ENCODE measurements at regions not wholly inside any gene's neighbourhood (a gene's known extent, or its start where the extent isn't known, plus 50 kb on each side); places are given as distances from the start of the nearest gene placed in this dataset.

GRCh38 chr15:53882311-53882710 is 95.9 kb upstream of the UNC13C start:
- H4K8ac ChIP-seq (replicated peaks; ENCODE audit: insufficient read length, low read depth, low read length), result no peak overlapping the region
- H4K5ac ChIP-seq (ENCODE audit: insufficient read length, low read depth, low read length), result no peak overlapping the region
- H3K36me3 Mint-ChIP-seq (ENCODE audit: insufficient read depth in 1 of 3, low read depth in 3 of 3), result no peaks in the 10 kb centered on the region

More at GRCh38 chr15:53882311-53882710, 95.9 kb upstream of the UNC13C start:
- no peak overlapping the region for H3K9ac ChIP-seq (ENCODE audit: extremely low read depth, insufficient read length, low read length)
- H3K27me3 ChIP-seq (ENCODE audit: insufficient read depth, low read length), result no peaks in the 10 kb centered on the region
- H3K23ac ChIP-seq (ENCODE audit: insufficient read length, low read depth, low read length), result no peak overlapping the region
- H3T11ph ChIP-seq (ENCODE audit: low read length), result no peak overlapping the region
- H3K79me1 ChIP-seq (ENCODE audit: insufficient read depth, low read depth, low read length, poor library complexity, severe bottlenecking), result no peaks in the 10 kb centered on the region
- H3K23me2 ChIP-seq (ENCODE audit: insufficient read length, low read depth, low read length, poor library complexity, severe bottlenecking), result no peaks in the 10 kb centered on the region
- H3K14ac ChIP-seq (ENCODE audit: insufficient read depth, low read length), result no peak overlapping the region
- no peak overlapping the region for H3K18ac ChIP-seq (ENCODE audit: insufficient read length, low read depth, low read length)
- H2BK5ac ChIP-seq (ENCODE audit: insufficient read length, low read length), result no peak overlapping the region
- DNase-seq, result no peak
- no peak overlapping the region for H3K27ac Mint-ChIP-seq
- no peaks in the 10 kb centered on the region for H3K9me3 ChIP-seq (ENCODE audit: control insufficient read depth, low read depth, low read length)
- no peaks in the 10 kb centered on the region for H3K27me3 Mint-ChIP-seq (ENCODE audit: low read depth)
- no peak overlapping the region for H3K4ac ChIP-seq (ENCODE audit: low read depth, low read length)
- H3K4me1 Mint-ChIP-seq, result 0 out of 4 replicates have a peak, but pooled peaks cover 0 to 2% of the 10 kb centered on the region in 2 experiments
- no peak for TF ChIP-seq CTCF (conservative IDR thresholded peaks at IDR 0.05)
- WGBS (ENCODE audit: extremely low coverage, insufficient read length, low lambda C conversion rate), result no CpG with 5 or more reads among the region's 1 CpG
- H3K4me2 ChIP-seq (ENCODE audit: insufficient read depth, insufficient read length, low read length), result no peak overlapping the region
- no peak overlapping the region for H3K27ac ChIP-seq (ENCODE audit: insufficient read length, low read depth, low read length)
- no peak overlapping the region for H4K91ac ChIP-seq (ENCODE audit: insufficient read length, low read depth, low read length)
- H2BK20ac ChIP-seq (ENCODE audit: low read depth, low read length, poor library complexity, severe bottlenecking), result no peak overlapping the region
- H2AK5ac ChIP-seq (ENCODE audit: insufficient read length, low read length), result no peak overlapping the region
- H2BK15ac ChIP-seq (ENCODE audit: low read depth, low read length), result no peak overlapping the region
- no peak overlapping the region for H3K56ac ChIP-seq (ENCODE audit: insufficient read length, low read depth, low read length)
- H2BK120ac ChIP-seq (ENCODE audit: low read depth, low read length, poor library complexity, severe bottlenecking), result no peak overlapping the region
- H2AFZ ChIP-seq (ENCODE audit: low read length), result no peak overlapping the region
- no peaks in the 10 kb centered on the region for H3K79me2 ChIP-seq (ENCODE audit: insufficient read depth, low read length)
- H2BK12ac ChIP-seq (ENCODE audit: insufficient read length, low read depth, low read length), result no peak overlapping the region
- H4K20me1 ChIP-seq (ENCODE audit: control insufficient read depth, insufficient read depth, insufficient read length), result no peaks in the 10 kb centered on the region
- H3K9me3 Mint-ChIP-seq, result no peaks in the 10 kb centered on the region
- no peak overlapping the region for H3K4me3 Mint-ChIP-seq
- H3K4me1 ChIP-seq (ENCODE audit: insufficient read depth, low read length), result no peaks in the 10 kb centered on the region
